ENCODE measurements at regions not wholly inside any gene's neighbourhood (a gene's known extent, or its start where the extent isn't known, plus 50 kb on each side); places are given as distances from the start of the nearest gene placed in this dataset.

DNA sequence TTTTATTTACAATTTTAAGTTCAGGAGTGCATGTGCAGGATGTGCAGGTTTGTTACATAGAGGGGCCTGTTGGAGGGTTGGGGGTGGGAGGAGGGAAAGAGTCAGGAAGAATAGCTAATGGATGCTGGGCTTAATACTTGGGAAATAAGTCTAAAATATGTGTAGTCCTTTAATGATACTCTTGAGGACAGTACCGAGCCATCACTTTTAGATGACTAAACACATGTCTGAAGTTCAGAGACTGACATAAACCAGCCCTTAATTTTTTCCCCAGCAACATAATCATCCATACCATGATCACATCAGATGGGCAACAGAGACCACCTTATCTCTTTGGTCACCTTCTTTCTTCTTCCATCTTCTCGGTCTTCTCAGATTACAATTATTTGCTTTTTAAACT lies 189.1 kb upstream of the COL3A1 start:
- peak; percentile 58 for TF ChIP-seq HNRNPK (IDR thresholded peaks at IDR 0.05; ENCODE audit: low read depth, low read length, poor library complexity, severe bottlenecking)
- TF ChIP-seq ZBTB26 (CRISPR knock-in tag; IDR thresholded peaks at IDR 0.05; ENCODE audit: borderline replicate concordance) = no peak
- no peak for TF ChIP-seq ZNF772 (CRISPR knock-in tag; IDR thresholded peaks at IDR 0.05)
- TF ChIP-seq CTCF (CRISPR knock-in tag; IDR thresholded peaks at IDR 0.05) = no peak
- TF ChIP-seq ZNF720 (CRISPR knock-in tag; IDR thresholded peaks at IDR 0.05) = no peak
- no peak for TF ChIP-seq ZBTB1 (CRISPR knock-in tag; IDR thresholded peaks at IDR 0.05; ENCODE audit: borderline replicate concordance)
- TF ChIP-seq, protein P1, sequence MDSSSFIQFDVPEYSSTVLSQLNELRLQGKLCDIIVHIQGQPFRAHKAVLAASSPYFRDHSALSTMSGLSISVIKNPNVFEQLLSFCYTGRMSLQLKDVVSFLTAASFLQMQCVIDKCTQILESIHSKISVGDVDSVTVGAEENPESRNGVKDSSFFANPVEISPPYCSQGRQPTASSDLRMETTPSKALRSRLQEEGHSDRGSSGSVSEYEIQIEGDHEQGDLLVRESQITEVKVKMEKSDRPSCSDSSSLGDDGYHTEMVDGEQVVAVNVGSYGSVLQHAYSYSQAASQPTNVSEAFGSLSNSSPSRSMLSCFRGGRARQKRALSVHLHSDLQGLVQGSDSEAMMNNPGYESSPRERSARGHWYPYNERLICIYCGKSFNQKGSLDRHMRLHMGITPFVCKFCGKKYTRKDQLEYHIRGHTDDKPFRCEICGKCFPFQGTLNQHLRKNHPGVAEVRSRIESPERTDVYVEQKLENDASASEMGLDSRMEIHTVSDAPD (CRISPR knock-in tag; IDR thresholded peaks at IDR 0.05) = no peak
- TF ChIP-seq SP1 (IDR thresholded peaks at IDR 0.05) = no peak
- TF ChIP-seq SP1 (CRISPR knock-in tag; IDR thresholded peaks at IDR 0.05) = no peak
- no peak for TF ChIP-seq JUND (CRISPR knock-in tag; IDR thresholded peaks at IDR 0.05)
